KMS-11 (cell line): ENCODE measurements at regions not wholly inside any gene's neighbourhood (a gene's known extent, or its start where the extent isn't known, plus 50 kb on each side); places are given as distances from the start of the nearest gene placed in this dataset.

Source experiments
- H2AFZ ChIP-seq: fragments of 200-600 bp; sonication (generic); 2 replicates; pipeline ENCODE4 v1.6.1; 2016; ENCODE audit warnings: antibody characterized with exemption, mixed run types, low read depth
- H3K27ac ChIP-seq: fragments of 200-600 bp; sonication (generic); 2 replicates; pipeline ENCODE4 v1.6.1; 2016; ENCODE audit warnings: mild to moderate bottlenecking, mixed run types
- H3K27me3 ChIP-seq: fragments of 200-600 bp; sonication (generic); 2 replicates; pipeline ENCODE4 v1.6.1; 2017; ENCODE audit warnings: mild to moderate bottlenecking, low read depth, mixed run types, moderate library complexity; ENCODE audit not compliant: insufficient read depth
- H3K36me3 ChIP-seq: fragments of 200-600 bp; sonication (generic); 2 replicates; pipeline ENCODE4 v1.6.1; 2017; ENCODE audit warnings: mild to moderate bottlenecking, mixed run types; ENCODE audit not compliant: insufficient read depth
- H3K4me1 ChIP-seq: fragments of 200-600 bp; sonication (generic); 2 replicates; pipeline ENCODE4 v1.6.1; 2016; ENCODE audit warnings: mild to moderate bottlenecking, low read depth, mixed run types; ENCODE audit not compliant: poor library complexity, severe bottlenecking
- H3K4me2 ChIP-seq: fragments of 200-600 bp; sonication (generic); 2 replicates; pipeline ENCODE4 v1.7.0; 2016; ENCODE audit warnings: mild to moderate bottlenecking, mixed run types
- H3K4me3 ChIP-seq: fragments of 200-600 bp; sonication (generic); IDR thresholded peaks from 2 replicates; pipeline ENCODE4 v1.6.1; 2017; ENCODE audit warnings: low read depth, low read length, mixed read lengths; ENCODE audit not compliant: insufficient read depth
- H3K79me2 ChIP-seq: fragments of 200-600 bp; sonication (generic); 2 replicates; pipeline ENCODE4 v1.6.1; 2016; ENCODE audit warnings: low read depth, mixed run types; ENCODE audit not compliant: insufficient read depth
- H3K9ac ChIP-seq: fragments of 200-600 bp; sonication (generic); 2 replicates; pipeline ENCODE4 v1.6.1; 2016; ENCODE audit warnings: mild to moderate bottlenecking, mixed run types
- H4K20me1 ChIP-seq: fragments of 200-600 bp; sonication (generic); 2 replicates; pipeline ENCODE4 v1.6.1; 2016; ENCODE audit warnings: mild to moderate bottlenecking, mixed run types; ENCODE audit not compliant: insufficient read depth
- CTCF ChIP-seq: fragments of 200-600 bp; sonication (generic); conservative IDR thresholded peaks from 2 replicates; pipeline ENCODE4 v1.6.1; 2017; ENCODE audit warnings: low read depth, mild to moderate bottlenecking, antibody characterized with exemption, low read length, moderate library complexity, mixed read lengths

GRCh38 chr5:163978897-163979296 lies 473.5 kb downstream of the MAT2B start:
- no peaks in the 10 kb centered on the region for H4K20me1 ChIP-seq
- H3K4me1 ChIP-seq = no peaks in the 10 kb centered on the region
- H3K9ac ChIP-seq = no peak overlapping the region
- no peak overlapping the region for H3K4me3 ChIP-seq
- TF ChIP-seq CTCF = no peak
- H3K36me3 ChIP-seq = no peaks in the 10 kb centered on the region
- no peak overlapping the region for H3K27ac ChIP-seq
- no peak overlapping the region for H3K4me2 ChIP-seq
- H3K27me3 ChIP-seq = no peaks in the 10 kb centered on the region
- no peak overlapping the region for H2AFZ ChIP-seq
- no peaks in the 10 kb centered on the region for H3K79me2 ChIP-seq

GRCh38 chr5:163988566-163988965 lies 483.1 kb downstream of the MAT2B start:
- no peaks in the 10 kb centered on the region for H3K27me3 ChIP-seq
- no peaks in the 10 kb centered on the region for H3K4me1 ChIP-seq
- H4K20me1 ChIP-seq = no peaks in the 10 kb centered on the region
- H2AFZ ChIP-seq = no peak overlapping the region
- no peak overlapping the region for H3K4me3 ChIP-seq
- no peak overlapping the region for H3K4me2 ChIP-seq
- H3K27ac ChIP-seq = no peak overlapping the region
- no peak overlapping the region for H3K9ac ChIP-seq
- no peak for TF ChIP-seq CTCF
- H3K36me3 ChIP-seq = no peaks in the 10 kb centered on the region
- H3K79me2 ChIP-seq = no peaks in the 10 kb centered on the region

- no peaks in the 10 kb centered on the region for H3K36me3 ChIP-seq
- no peaks in the 10 kb centered on the region for H3K4me1 ChIP-seq
- H3K27ac ChIP-seq = no peak overlapping the region
- no peak overlapping the region for H3K9ac ChIP-seq
- H3K4me3 ChIP-seq = no peak overlapping the region
- H3K4me2 ChIP-seq = no peak overlapping the region
- no peak for TF ChIP-seq CTCF
- H4K20me1 ChIP-seq = no peaks in the 10 kb centered on the region
- H2AFZ ChIP-seq = no peak overlapping the region
- H3K27me3 ChIP-seq = no peaks in the 10 kb centered on the region
- H3K79me2 ChIP-seq = no peaks in the 10 kb centered on the region
These were observed 487.7 kb downstream of the MAT2B start for GRCh38 chr5:163993126-163993525.

GRCh38 chr5:163995206-163995605 lies 489.8 kb downstream of the MAT2B start:
- no peaks in the 10 kb centered on the region for H3K27me3 ChIP-seq
- TF ChIP-seq CTCF = no peak
- no peak overlapping the region for H2AFZ ChIP-seq
- H3K4me1 ChIP-seq = no peaks in the 10 kb centered on the region
- no peak overlapping the region for H3K4me2 ChIP-seq
- H3K27ac ChIP-seq = no peak overlapping the region
- no peak overlapping the region for H3K9ac ChIP-seq
- no peaks in the 10 kb centered on the region for H3K36me3 ChIP-seq
- H4K20me1 ChIP-seq = no peaks in the 10 kb centered on the region
- no peaks in the 10 kb centered on the region for H3K79me2 ChIP-seq
- H3K4me3 ChIP-seq = no peak overlapping the region

GRCh38 chr5:163997965-163998364 lies 492.5 kb downstream of the MAT2B start:
- TF ChIP-seq CTCF = no peak
- H3K4me3 ChIP-seq = no peak overlapping the region

More at GRCh38 chr5:163997965-163998364, 492.5 kb downstream of the MAT2B start:
- H3K4me1 ChIP-seq = peaks cover 14% of the 10 kb centered on the region
- H4K20me1 ChIP-seq = no peaks in the 10 kb centered on the region
- no peaks in the 10 kb centered on the region for H3K36me3 ChIP-seq
- no peak overlapping the region for H2AFZ ChIP-seq
- H3K27ac ChIP-seq = no peak overlapping the region
- no peaks in the 10 kb centered on the region for H3K79me2 ChIP-seq
- no peaks in the 10 kb centered on the region for H3K27me3 ChIP-seq
- no peak overlapping the region for H3K4me2 ChIP-seq
- H3K9ac ChIP-seq = no peak overlapping the region
